Neuronal stem cell (in vitro differentiated cells): ENCODE measurements at regions not wholly inside any gene's neighbourhood (a gene's known extent, or its start where the extent isn't known, plus 50 kb on each side); places are given as distances from the start of the nearest gene placed in this dataset.

Source experiments
- DNase-seq: peaks from one replicate; pipeline ENCODE4 v3.0.0-alpha.2; 2013; ENCODE audit warnings: low spot score
- H2AFZ ChIP-seq: one replicate; pipeline ENCODE4 v1.6.1; 2013; ENCODE audit warnings: mild to moderate bottlenecking, low read length, inconsistent platforms
- H2AK5ac ChIP-seq: 2 replicates; pipeline ENCODE4 v1.6.1; 2013; ENCODE audit warnings: low read depth, mild to moderate bottlenecking, inconsistent platforms, low read length, moderate library complexity, mixed read lengths
- H2BK120ac ChIP-seq: 2 replicates; pipeline ENCODE4 v1.6.1; 2013; ENCODE audit warnings: low read depth, mild to moderate bottlenecking, inconsistent platforms, low read length, moderate library complexity, mixed read lengths
- H2BK12ac ChIP-seq: one replicate; pipeline ENCODE4 v1.6.1; 2013; ENCODE audit warnings: low read length, inconsistent platforms
- H2BK15ac ChIP-seq: 2 replicates; pipeline ENCODE4 v1.6.1; 2013; ENCODE audit warnings: mild to moderate bottlenecking, low read length, inconsistent platforms, mixed read lengths
- H2BK5ac ChIP-seq: one replicate; pipeline ENCODE4 v1.6.1; 2013; ENCODE audit warnings: inconsistent platforms, mild to moderate bottlenecking, low read length, moderate library complexity
- H3K14ac ChIP-seq: one replicate; pipeline ENCODE4 v1.6.1; 2013; ENCODE audit warnings: low read length, inconsistent platforms
- H3K18ac ChIP-seq: 2 replicates; pipeline ENCODE4 v1.6.1; 2013; ENCODE audit warnings: low read length, inconsistent platforms
- H3K23ac ChIP-seq: 2 replicates; pipeline ENCODE4 v1.6.1; 2013; ENCODE audit warnings: low read depth, mild to moderate bottlenecking, mixed read lengths, low read length, inconsistent platforms; ENCODE audit not compliant: poor library complexity
- H3K27ac ChIP-seq: replicated peaks from 3 replicates; pipeline ENCODE4 v1.5.1; 2013; ENCODE audit warnings: low read length, inconsistent platforms
- H3K27me3 ChIP-seq, 3 experiments: 2 replicates each; pipeline ENCODE4 v1.6.1; 2013; ENCODE audit warnings: low read length in 3 of 3, mild to moderate bottlenecking in 2 of 3, inconsistent platforms in 1 of 3, low read depth in 1 of 3, mixed read lengths in 1 of 3, moderate library complexity in 1 of 3; ENCODE audit not compliant: control insufficient read depth in 3 of 3, insufficient read depth in 3 of 3
- H3K36me3 ChIP-seq, 2 donors: replicated peaks in 1 of 2; 2 replicates each; pipeline ENCODE4 v1.6.1; 2013; ENCODE audit warnings: low read length in 2 of 2; ENCODE audit not compliant: control insufficient read depth in 2 of 2, insufficient read depth in 2 of 2
- H3K4ac ChIP-seq: 2 replicates; pipeline ENCODE4 v1.6.1; 2013; ENCODE audit warnings: inconsistent platforms, mild to moderate bottlenecking, low read length, moderate library complexity
- H3K4me1 ChIP-seq, 2 donors: 1 replicate in 1 of 2; 2 replicates in 1 of 2; pipeline ENCODE4 v1.6.1; 2013; ENCODE audit warnings: low read length in 2 of 2, low read depth in 1 of 2; ENCODE audit not compliant: control insufficient read depth in 2 of 2, insufficient read depth in 1 of 2
- H3K4me2 ChIP-seq: one replicate; pipeline ENCODE4 v1.6.1; 2013; ENCODE audit warnings: mild to moderate bottlenecking, low read length, inconsistent platforms; ENCODE audit not compliant: insufficient read depth, poor library complexity, severe bottlenecking
- H3K4me3 ChIP-seq, 2 donors: 2 replicates each; pipeline ENCODE4 v1.5.1; 2013; ENCODE audit warnings: low read length in 2 of 2, mild to moderate bottlenecking in 2 of 2, inconsistent platforms in 1 of 2, moderate library complexity in 1 of 2
- H3K79me1 ChIP-seq: one replicate; pipeline ENCODE4 v1.6.1; 2013; ENCODE audit warnings: low read depth, mild to moderate bottlenecking, inconsistent platforms, low read length, moderate library complexity
- H3K9ac ChIP-seq: one replicate; pipeline ENCODE4 v1.6.1; 2013; ENCODE audit warnings: mild to moderate bottlenecking, low read depth, low read length, inconsistent platforms; ENCODE audit not compliant: poor library complexity
- H3K9me3 ChIP-seq, 2 donors: replicated peaks in 1 of 2; 2 replicates each; pipeline versions ENCODE3 to v1.6.1; 2013; ENCODE audit warnings: low read length in 2 of 2, mild to moderate bottlenecking in 2 of 2, inconsistent platforms in 1 of 2, low read depth in 1 of 2, mixed read lengths in 1 of 2, moderate library complexity in 1 of 2; ENCODE audit not compliant: control insufficient read depth in 2 of 2, insufficient read depth in 1 of 2
- H4K8ac ChIP-seq: one replicate; pipeline ENCODE4 v1.6.1; 2013; ENCODE audit warnings: low read depth, mild to moderate bottlenecking, inconsistent platforms, low read length, moderate library complexity
- H4K91ac ChIP-seq: one replicate; pipeline ENCODE4 v1.6.1; 2013; ENCODE audit warnings: low read length, low read depth, mild to moderate bottlenecking, inconsistent platforms; ENCODE audit not compliant: poor library complexity
- WGBS, 2 donors: extraction: QIAGEN DNeasy Blood & Tissue Kit; methylation state at CpG; one replicate each; pipeline ENCODE4 v1.1.7; 2013; ENCODE audit warnings: missing lambda C conversion rate in 2 of 2, mixed read lengths in 1 of 2; ENCODE audit not compliant: insufficient read length in 2 of 2, insufficient replicate concordance in 1 of 2; ENCODE audit errors: extremely low coverage in 2 of 2; 5-methylcytosine and 5-hydroxymethylcytosine counted together

- no peaks in the 10 kb centered on the region for H3K27me3 ChIP-seq
- WGBS, 2 donors, result no CpG with 5 or more reads among the region's 1 CpG
- no peak overlapping the region for H2AFZ ChIP-seq
- H3K14ac ChIP-seq, result no peak overlapping the region
- H2BK12ac ChIP-seq, result no peak overlapping the region
- H4K8ac ChIP-seq, result no peak overlapping the region
- no peak overlapping the region for H3K4me3 ChIP-seq
- no peak overlapping the region for H2BK120ac ChIP-seq
- no peak overlapping the region for H3K23ac ChIP-seq
- no peak overlapping the region for H3K27ac ChIP-seq
- H3K9ac ChIP-seq, result no peak overlapping the region
- no peak overlapping the region for H2BK5ac ChIP-seq
- no peak overlapping the region for H3K4me2 ChIP-seq
- no peak overlapping the region for H2BK15ac ChIP-seq
- no peak for DNase-seq
- peaks cover 0 to 12% of the 10 kb centered on the region in 2 donors for H3K4me1 ChIP-seq
- no peak overlapping the region for H3K4ac ChIP-seq
- no peak overlapping the region for H2AK5ac ChIP-seq
- no peaks in the 10 kb centered on the region for H3K79me1 ChIP-seq
- H3K36me3 ChIP-seq, result no peaks in the 10 kb centered on the region
- peaks cover 0 to 12% of the 10 kb centered on the region in 2 donors for H3K9me3 ChIP-seq
- no peak overlapping the region for H4K91ac ChIP-seq
- H3K18ac ChIP-seq, result no peak overlapping the region
Observed at GRCh38 chr2:196426122-196426521, 213.4 kb upstream of the CCDC150 start.

- Histone ChIP-seq H2AFZ (no peak overlapping the region), H3K23ac (no peak overlapping the region), H3K9ac (no peak overlapping the region), H2AK5ac (no peak overlapping the region), H3K27ac (no peak overlapping the region), H3K27me3 (no peaks in the 10 kb centered on the region), H3K4me2 (no peak overlapping the region), H4K91ac (no peak overlapping the region), H2BK120ac (no peak overlapping the region), H2BK5ac (no peak overlapping the region), H3K79me1 (no peaks in the 10 kb centered on the region), H2BK15ac (no peak overlapping the region), H4K8ac (no peak overlapping the region), H2BK12ac (no peak overlapping the region), H3K36me3 (peaks cover 0 to 5% of the 10 kb centered on the region in 2 donors), H3K4me1 (peaks cover 0 to 12% of the 10 kb centered on the region in 2 donors), H3K4me3 (no peak overlapping the region), H3K18ac (no peak overlapping the region), H3K4ac (no peak overlapping the region), H3K9me3 (peaks cover 0 to 12% of the 10 kb centered on the region in 2 donors), H3K14ac (no peak overlapping the region)
- DNase-seq, result no peak
- WGBS, 2 donors, result no CpG with 5 or more reads among the region's 2 CpGs
Observed at GRCh38 chr2:196427986-196428634, 211.4 kb upstream of the CCDC150 start.

DNA sequence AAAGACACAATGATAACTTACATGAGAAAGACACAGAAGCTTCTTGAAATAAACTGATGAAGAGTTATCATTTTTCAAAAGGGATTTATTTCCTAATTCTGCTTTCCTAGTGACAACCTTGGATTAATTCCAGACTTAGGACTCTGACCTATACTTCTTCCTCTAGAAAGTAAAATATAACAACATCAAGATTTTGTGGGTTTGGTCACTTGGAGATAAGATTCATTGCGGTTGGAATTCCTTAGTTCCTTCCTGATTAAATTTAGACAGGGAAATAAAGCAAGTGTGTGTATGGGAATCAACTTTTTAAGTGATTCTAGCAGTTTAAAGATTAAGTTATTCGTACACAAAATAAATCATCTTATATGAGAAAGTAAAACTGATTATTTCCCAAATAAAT is 208.4 kb upstream of the CCDC150 start:
- no peak overlapping the region for H2BK120ac ChIP-seq
- no peak overlapping the region for H4K8ac ChIP-seq
- no peak overlapping the region for H3K4me3 ChIP-seq
- no peak overlapping the region for H2AK5ac ChIP-seq
- peaks cover 0 to 12% of the 10 kb centered on the region in 2 donors for H3K4me1 ChIP-seq
- H3K27ac ChIP-seq, result no peak overlapping the region
- H3K27me3 ChIP-seq, result no peaks in the 10 kb centered on the region
- no peak overlapping the region for H2AFZ ChIP-seq
- no CpG with 5 or more reads among the region's 2 CpGs for WGBS, 2 donors
- no peak overlapping the region for H3K23ac ChIP-seq
- no peak overlapping the region for H3K4ac ChIP-seq
- no peaks in the 10 kb centered on the region for H3K79me1 ChIP-seq
- no peak overlapping the region for H3K18ac ChIP-seq
- H2BK15ac ChIP-seq, result no peak overlapping the region
- no peak for DNase-seq
- no peak overlapping the region for H3K14ac ChIP-seq
- H3K9me3 ChIP-seq, result peaks cover 0 to 12% of the 10 kb centered on the region in 2 donors
- H4K91ac ChIP-seq, result no peak overlapping the region
- no peak overlapping the region for H2BK12ac ChIP-seq
- no peak overlapping the region for H3K4me2 ChIP-seq
- H3K9ac ChIP-seq, result no peak overlapping the region
- H2BK5ac ChIP-seq, result no peak overlapping the region
- peaks cover 0 to 5% of the 10 kb centered on the region in 2 donors for H3K36me3 ChIP-seq

- Histone ChIP-seq H3K79me1 (no peaks in the 10 kb centered on the region), H3K14ac (no peak overlapping the region), H2BK12ac (no peak overlapping the region), H3K4me3 (no peak overlapping the region), H2BK5ac (no peak overlapping the region), H3K9me3 (peaks cover 0 to 4% of the 10 kb centered on the region in 2 donors), H3K4me1 (peaks cover 0 to 12% of the 10 kb centered on the region in 2 donors), H3K27ac (no peak overlapping the region), H3K9ac (no peak overlapping the region), H3K23ac (no peak overlapping the region), H2BK120ac (no peak overlapping the region), H3K18ac (no peak overlapping the region), H2BK15ac (no peak overlapping the region), H3K4me2 (no peak overlapping the region), H3K27me3 (no peaks in the 10 kb centered on the region), H3K4ac (no peak overlapping the region), H4K8ac (no peak overlapping the region), H2AFZ (no peak overlapping the region), H2AK5ac (no peak overlapping the region), H3K36me3 (peaks cover 0 to 5% of the 10 kb centered on the region in 2 donors), H4K91ac (no peak overlapping the region)
- DNase-seq, result peak; percentile 29
- WGBS, 2 donors, result no CpG with 5 or more reads among the region's 4 CpGs
Observed at GRCh38 chr2:196431957-196432356, 207.6 kb upstream of the CCDC150 start.
